Glutamatergic neuron (in vitro differentiated cells): ENCODE measurements at regions not wholly inside any gene's neighbourhood (a gene's known extent, or its start where the extent isn't known, plus 50 kb on each side); places are given as distances from the start of the nearest gene placed in this dataset.
A peak's percentile ranks its signal among the peaks of the same experiment; 100 is the strongest.

Experiments
- DNase-seq: peaks from one replicate; pipeline ENCODE4 v3.0.0; 2022
- H3K27ac Mint-ChIP-seq: one replicate; pipeline ENCODE4 v1.8.0; 2020; ENCODE audit warnings: mild to moderate bottlenecking, mixed read lengths, inconsistent platforms; ENCODE audit not compliant: unreplicated experiment
- H3K27me3 Mint-ChIP-seq: one replicate; pipeline ENCODE4 v1.8.0; 2020; ENCODE audit warnings: mild to moderate bottlenecking, moderate library complexity, mixed read lengths, inconsistent platforms; ENCODE audit not compliant: unreplicated experiment
- H3K36me3 Mint-ChIP-seq: one replicate; pipeline ENCODE4 v1.8.0; 2020; ENCODE audit warnings: mild to moderate bottlenecking, mixed read lengths, inconsistent platforms; ENCODE audit not compliant: unreplicated experiment
- H3K4me1 Mint-ChIP-seq: one replicate; pipeline ENCODE4 v1.8.0; 2020; ENCODE audit warnings: mild to moderate bottlenecking, low read depth, mixed read lengths, inconsistent platforms; ENCODE audit not compliant: unreplicated experiment
- H3K4me3 Mint-ChIP-seq: one replicate; pipeline ENCODE4 v1.8.0; 2020; ENCODE audit warnings: mild to moderate bottlenecking, mixed read lengths, inconsistent platforms; ENCODE audit not compliant: unreplicated experiment
- H3K9me3 Mint-ChIP-seq: one replicate; pipeline ENCODE4 v1.8.0; 2020; ENCODE audit warnings: mild to moderate bottlenecking, moderate library complexity, mixed read lengths, inconsistent platforms; ENCODE audit not compliant: unreplicated experiment
- TF ChIP-seq, protein P1 (sequence below): fragments of 200-600 bp; sonication (generic); IDR thresholded peaks from one replicate; pipeline ENCODE4 v1.5.0; 2021; ENCODE audit not compliant: partially characterized antibody, unreplicated experiment

DNA sequence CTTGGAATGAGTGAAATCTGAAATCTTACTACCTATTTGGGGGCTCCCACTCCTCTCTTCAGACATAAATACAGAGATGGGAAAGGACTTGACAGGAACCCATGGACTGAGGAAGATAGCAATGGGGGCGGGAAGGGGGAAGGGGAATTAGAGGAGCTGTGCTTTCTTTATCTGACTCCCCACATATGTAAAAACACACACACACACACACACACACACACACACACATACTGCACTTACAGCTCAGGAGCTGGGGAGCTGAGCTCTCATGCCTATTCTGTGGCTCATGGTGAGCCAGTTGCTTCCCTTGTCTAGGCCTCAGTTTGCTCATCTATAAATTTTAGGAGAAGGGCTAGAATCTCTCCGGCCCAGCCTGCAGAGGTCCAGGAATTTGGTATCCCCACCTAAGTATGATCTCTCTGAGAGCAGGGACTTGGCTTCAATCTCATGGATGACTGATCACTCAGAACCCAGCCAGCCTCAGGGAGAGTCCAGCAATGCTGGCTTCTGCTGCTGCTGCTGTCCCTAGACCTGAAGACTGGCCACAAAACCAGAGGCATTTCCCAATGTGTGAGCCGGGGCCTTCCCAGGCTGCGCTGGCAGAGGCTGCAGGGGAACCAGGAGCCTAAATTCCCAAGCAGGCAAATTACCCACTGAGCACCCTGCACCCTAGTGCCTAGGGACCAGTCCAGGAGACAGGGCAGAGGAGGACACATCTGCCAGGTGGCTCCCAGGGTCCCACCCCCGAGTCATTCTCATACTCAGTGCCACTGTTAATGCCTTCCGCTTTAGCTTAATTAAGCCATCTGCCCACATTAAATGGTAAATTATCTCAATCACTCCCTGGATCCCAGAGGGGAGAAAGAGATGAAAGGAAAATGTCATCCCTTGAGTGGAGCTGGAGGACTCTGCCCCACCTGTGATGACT lies 57.5 kb upstream of the RBM15 start:
- DNase-seq, result no peak
- H3K4me3 Mint-ChIP-seq, result no peak overlapping the region
- peaks cover 6% of the 10 kb centered on the region for H3K27me3 Mint-ChIP-seq
- TF ChIP-seq, protein P1, sequence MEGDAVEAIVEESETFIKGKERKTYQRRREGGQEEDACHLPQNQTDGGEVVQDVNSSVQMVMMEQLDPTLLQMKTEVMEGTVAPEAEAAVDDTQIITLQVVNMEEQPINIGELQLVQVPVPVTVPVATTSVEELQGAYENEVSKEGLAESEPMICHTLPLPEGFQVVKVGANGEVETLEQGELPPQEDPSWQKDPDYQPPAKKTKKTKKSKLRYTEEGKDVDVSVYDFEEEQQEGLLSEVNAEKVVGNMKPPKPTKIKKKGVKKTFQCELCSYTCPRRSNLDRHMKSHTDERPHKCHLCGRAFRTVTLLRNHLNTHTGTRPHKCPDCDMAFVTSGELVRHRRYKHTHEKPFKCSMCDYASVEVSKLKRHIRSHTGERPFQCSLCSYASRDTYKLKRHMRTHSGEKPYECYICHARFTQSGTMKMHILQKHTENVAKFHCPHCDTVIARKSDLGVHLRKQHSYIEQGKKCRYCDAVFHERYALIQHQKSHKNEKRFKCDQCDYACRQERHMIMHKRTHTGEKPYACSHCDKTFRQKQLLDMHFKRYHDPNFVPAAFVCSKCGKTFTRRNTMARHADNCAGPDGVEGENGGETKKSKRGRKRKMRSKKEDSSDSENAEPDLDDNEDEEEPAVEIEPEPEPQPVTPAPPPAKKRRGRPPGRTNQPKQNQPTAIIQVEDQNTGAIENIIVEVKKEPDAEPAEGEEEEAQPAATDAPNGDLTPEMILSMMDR, result no peak
- H3K36me3 Mint-ChIP-seq, result peaks cover 6% of the 10 kb centered on the region
- no peaks in the 10 kb centered on the region for H3K9me3 Mint-ChIP-seq
- peaks cover 21% of the 10 kb centered on the region for H3K4me1 Mint-ChIP-seq
- no peak overlapping the region for H3K27ac Mint-ChIP-seq

DNA sequence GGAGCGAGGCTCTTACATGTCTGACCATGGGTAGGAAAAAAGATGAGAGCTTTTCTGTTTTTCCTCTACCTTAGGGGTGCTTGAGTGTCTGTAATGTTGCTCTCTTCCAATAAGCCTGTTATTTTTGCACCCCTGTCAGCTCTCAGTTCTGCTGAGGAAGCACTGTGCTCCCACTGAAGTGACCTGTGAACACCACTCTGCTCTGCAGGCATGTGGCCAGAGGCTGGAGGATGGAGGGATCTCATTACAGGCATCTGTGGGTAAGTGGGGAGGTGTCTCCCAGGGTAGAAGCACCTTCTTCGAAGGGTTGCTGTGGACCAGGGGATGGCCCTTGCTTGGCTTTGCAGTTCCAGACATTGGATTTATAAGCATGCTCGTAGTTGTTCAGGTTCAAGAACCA lies 56.8 kb upstream of the RBM15 start:
- Mint-ChIP-seq H3K9me3 (no peaks in the 10 kb centered on the region), H3K27ac (no peak overlapping the region), H3K36me3 (peaks cover 6% of the 10 kb centered on the region), H3K27me3 (peaks cover 6% of the 10 kb centered on the region), H3K4me3 (peak overlapping the region; percentile 55), H3K4me1 (peaks cover 21% of the 10 kb centered on the region)
- no peak for DNase-seq
- TF ChIP-seq, protein P1, result no peak

DNA sequence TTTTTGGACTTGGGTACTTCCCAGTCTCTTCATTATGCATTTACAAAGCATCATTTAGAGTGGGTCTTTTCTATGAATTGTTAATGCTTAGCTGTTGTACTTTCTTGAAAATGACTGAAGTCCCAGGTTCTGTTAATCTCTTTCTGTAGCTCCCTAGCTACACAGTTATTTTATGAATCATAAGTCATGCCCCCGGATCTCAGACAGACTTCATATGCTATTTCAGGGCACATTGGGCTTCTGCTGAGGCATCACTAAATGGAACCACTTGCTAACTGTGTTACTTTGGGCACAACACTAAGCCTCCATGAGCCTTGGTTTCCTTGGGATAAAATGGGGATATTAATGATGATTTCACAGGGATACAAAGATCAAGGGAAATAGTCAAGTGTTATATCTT lies 55.5 kb upstream of the RBM15 start:
- Mint-ChIP-seq H3K27me3 (peaks cover 6% of the 10 kb centered on the region), H3K9me3 (no peaks in the 10 kb centered on the region), H3K4me3 (no peak overlapping the region), H3K4me1 (peaks cover 21% of the 10 kb centered on the region), H3K27ac (no peak overlapping the region), H3K36me3 (peaks cover 6% of the 10 kb centered on the region)
- DNase-seq, result no peak
- TF ChIP-seq, protein P1, result no peak

DNA sequence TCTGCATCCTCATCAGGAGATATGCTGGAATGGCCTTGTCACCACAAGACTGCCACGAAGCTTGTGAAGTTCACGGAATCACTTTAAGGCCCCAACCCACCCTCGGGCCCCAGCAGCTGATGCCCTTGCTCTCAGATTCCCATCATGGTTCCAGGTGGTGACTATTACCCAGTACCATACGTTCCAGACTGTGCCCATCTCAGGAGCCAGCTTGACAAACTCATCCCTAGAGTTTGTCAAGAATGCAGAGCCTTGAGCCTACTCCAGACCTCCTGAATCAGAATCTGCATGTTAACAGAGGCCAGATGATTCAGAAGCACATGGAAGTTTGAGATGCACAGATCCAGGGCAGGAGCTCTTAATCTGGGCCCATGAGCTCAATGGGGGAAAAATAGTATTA lies 53.9 kb upstream of the RBM15 start:
- no peak overlapping the region for H3K27ac Mint-ChIP-seq
- peaks cover 2% of the 10 kb centered on the region for H3K9me3 Mint-ChIP-seq
- H3K27me3 Mint-ChIP-seq, result peaks cover 6% of the 10 kb centered on the region
- no peak overlapping the region for H3K4me3 Mint-ChIP-seq
- TF ChIP-seq, protein P1, result no peak
- DNase-seq, result no peak
- H3K4me1 Mint-ChIP-seq, result peaks cover 23% of the 10 kb centered on the region
- no peaks in the 10 kb centered on the region for H3K36me3 Mint-ChIP-seq

DNA sequence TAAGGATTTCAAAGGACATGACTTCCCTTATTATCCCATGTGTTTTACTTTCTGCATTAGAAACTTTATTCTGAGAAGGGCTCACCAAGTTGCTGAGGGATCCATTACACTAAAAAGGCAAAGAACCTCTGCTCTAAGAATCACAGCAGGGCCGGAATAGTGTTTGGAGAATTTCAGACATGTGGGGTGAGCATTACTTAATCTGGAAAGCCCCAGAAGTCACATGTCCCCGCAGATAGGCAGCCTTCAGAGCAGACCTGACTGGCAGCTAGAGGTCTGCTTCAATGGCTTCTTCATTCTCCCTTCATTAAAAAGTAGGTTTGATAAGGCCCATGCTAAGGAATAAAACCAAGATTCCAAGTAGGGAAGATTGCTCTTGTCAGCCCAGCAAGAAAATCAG lies 52.6 kb upstream of the RBM15 start:
- TF ChIP-seq, protein P1, result no peak
- peaks cover 2% of the 10 kb centered on the region for H3K9me3 Mint-ChIP-seq
- no peaks in the 10 kb centered on the region for H3K36me3 Mint-ChIP-seq
- H3K27me3 Mint-ChIP-seq, result peaks cover 6% of the 10 kb centered on the region
- H3K4me3 Mint-ChIP-seq, result no peak overlapping the region
- DNase-seq, result no peak
- no peak overlapping the region for H3K27ac Mint-ChIP-seq
- peaks cover 27% of the 10 kb centered on the region for H3K4me1 Mint-ChIP-seq
